B cell (primary cell): ENCODE measurements at regions not wholly inside any gene's neighbourhood (a gene's known extent, or its start where the extent isn't known, plus 50 kb on each side); places are given as distances from the start of the nearest gene placed in this dataset.

Source experiments
- ATAC-seq: fragments of 200-7000 bp; cut with Tn5 transposase; one replicate; pipeline ENCODE4 v1.10.0; 2021; ENCODE audit warnings: low read depth, mild to moderate bottlenecking, moderate number of reproducible peaks, moderate library complexity
- CTCF ChIA-PET: fragments of 350-600 bp; sonication (Branson Sonifier 250); formaldehyde crosslinking; loops from one replicate; lab custom pipeline; 2021; ENCODE audit warnings: antibody characterized with exemption, inconsistent platforms; lab: Charles Lee
- POLR2A ChIA-PET: fragments of 350-600 bp; sonication (Branson Sonifier 250); formaldehyde crosslinking; loops from one replicate; lab custom pipeline; 2021; ENCODE audit warnings: antibody characterized with exemption; lab: Charles Lee
- DNase-seq: peaks from one replicate; pipeline ENCODE4 v3.0.0; 2013
- H2AFZ ChIP-seq: 2 replicates; pipeline ENCODE4 v1.6.1; 2012; ENCODE audit warnings: mild to moderate bottlenecking, low read depth, low read length; ENCODE audit not compliant: insufficient read depth, poor library complexity, severe bottlenecking
- H3K27ac ChIP-seq, 2 donors: 1 replicate in 1 of 2; 2 replicates in 1 of 2; pipeline ENCODE4 v1.5.1; 2012 to 2013; ENCODE audit warnings: low read length in 2 of 2, mild to moderate bottlenecking in 2 of 2, moderate library complexity in 1 of 2
- H3K27me3 ChIP-seq, 4 experiments: fragments of 200-600 bp in 1 of 4; sonication (generic) in 1 of 4; replicated peaks in 1 of 4; 1 replicate in 2 of 4; 2 replicates in 2 of 4; pipeline versions ENCODE4 v1.6.1 to v1.7.0; 2013 to 2016; ENCODE audit warnings: low read length in 3 of 4, mild to moderate bottlenecking in 2 of 4, mixed read lengths in 1 of 4, moderate library complexity in 1 of 4; ENCODE audit not compliant: insufficient read depth in 4 of 4, control insufficient read depth in 3 of 4; ENCODE audit errors: control extremely low read depth in 1 of 4
- H3K36me3 ChIP-seq, 2 experiments: replicated peaks in 1 of 2; 1 replicate in 1 of 2; 2 replicates in 1 of 2; pipeline versions ENCODE4 v1.6.1 to v1.7.1; 2013; ENCODE audit warnings: low read length in 1 of 2; ENCODE audit not compliant: insufficient read depth in 2 of 2, control insufficient read depth in 1 of 2; ENCODE audit errors: control extremely low read depth in 1 of 2, extremely low read depth in 1 of 2
- H3K4me1 ChIP-seq, 2 donors: fragments of 200-600 bp in 1 of 2; sonication (generic) in 1 of 2; 1 replicate in 1 of 2; 2 replicates in 1 of 2; pipeline versions ENCODE4 v1.5.1 to v1.6.1; 2013 to 2017; ENCODE audit warnings: low read length in 2 of 2; ENCODE audit not compliant: control insufficient read depth in 2 of 2, insufficient read depth in 2 of 2
- H3K4me2 ChIP-seq: replicated peaks from 2 replicates; pipeline ENCODE3; 2012; ENCODE audit warnings: mild to moderate bottlenecking, low read depth, low read length; ENCODE audit not compliant: poor library complexity, severe bottlenecking
- H3K4me3 ChIP-seq, 5 experiments: fragments of 200-600 bp in 1 of 5; sonication (generic) in 1 of 5; 1 replicate in 3 of 5; 2 replicates in 2 of 5; pipeline versions ENCODE4 v1.5.1 to v1.7.0; 2011 to 2016; ENCODE audit warnings: low read length in 4 of 5, mild to moderate bottlenecking in 4 of 5, low read depth in 2 of 5, control low read depth in 1 of 5, moderate library complexity in 1 of 5; ENCODE audit not compliant: insufficient read depth in 1 of 5; ENCODE audit errors: control extremely low read depth in 1 of 5, extremely low read depth in 1 of 5
- H3K79me2 ChIP-seq: fragments of 200-600 bp; sonication (generic); one replicate; pipeline ENCODE4 v1.6.0; 2016; ENCODE audit warnings: low read length; ENCODE audit not compliant: control insufficient read depth, insufficient read depth
- H3K9ac ChIP-seq: fragments of 200-600 bp; sonication (generic); 2 replicates; pipeline ENCODE4 v1.6.1; 2017; ENCODE audit warnings: mild to moderate bottlenecking, low read length, moderate library complexity
- H3K9me3 ChIP-seq, 3 donors: one replicate each; pipeline versions ENCODE4 v1.6.1 to v1.7.1; 2013; ENCODE audit warnings: low read length in 2 of 3; ENCODE audit not compliant: control insufficient read depth in 2 of 3, insufficient read depth in 1 of 3; ENCODE audit errors: control extremely low read depth in 1 of 3
- H4K20me1 ChIP-seq: 2 replicates; pipeline ENCODE4 v1.6.0; 2012; ENCODE audit warnings: mild to moderate bottlenecking, low read length; ENCODE audit not compliant: insufficient read depth, control insufficient read depth, poor library complexity, severe bottlenecking
- H3K27ac Mint-ChIP-seq: one replicate; pipeline ENCODE4 v1.8.0; 2021; ENCODE audit warnings: mixed read lengths
- H3K27me3 Mint-ChIP-seq: one replicate; pipeline ENCODE4 v1.8.0; 2021; ENCODE audit warnings: mixed read lengths
- H3K4me1 Mint-ChIP-seq: one replicate; pipeline ENCODE4 v1.8.0; 2021; ENCODE audit warnings: mixed read lengths
- H3K4me3 Mint-ChIP-seq: one replicate; pipeline ENCODE4 v1.8.0; 2021; ENCODE audit warnings: mixed read lengths
- H3K9me3 Mint-ChIP-seq: one replicate; pipeline ENCODE4 v1.8.0; 2022; ENCODE audit warnings: mixed read lengths; ENCODE audit not compliant: insufficient read depth
- EZH2 ChIP-seq: IDR thresholded peaks from 2 replicates; pipeline ENCODE4 v1.6.1; 2012; ENCODE audit warnings: borderline replicate concordance, low read depth, mild to moderate bottlenecking, moderate library complexity, low read length; ENCODE audit not compliant: insufficient read depth, poor library complexity, severe bottlenecking
- WGBS: methylation state at CpG from one replicate; pipeline ENCODE4 v1.1.5; 2013; ENCODE audit warnings: missing lambda C conversion rate; ENCODE audit not compliant: insufficient coverage; 5-methylcytosine and 5-hydroxymethylcytosine counted together
- intact Hi-C: fragments of 100-400 bp; cut with micrococcal nuclease; formaldehyde crosslinking; loops from one replicate; pipeline ENCODE4 v1.10.0; 2022
- TF ChIP-seq, protein P1 (sequence below): fragments of 200-600 bp; IDR thresholded peaks from one replicate; pipeline ENCODE4 v1.8.0; 2022; ENCODE audit warnings: antibody characterized with exemption, mild to moderate bottlenecking

- Histone ChIP-seq H2AFZ (no peak overlapping the region), H3K4me3 (no peak overlapping the region), H3K4me1 (peaks cover 0 to 3% of the 10 kb centered on the region in 2 donors), H3K9me3 (peaks cover 0 to 10% (median 0%) of the 10 kb centered on the region in 3 donors), H3K79me2 (no peaks in the 10 kb centered on the region), H3K4me2 (no peak overlapping the region), H4K20me1 (no peaks in the 10 kb centered on the region), H3K27ac (no peak overlapping the region), H3K9ac (no peak overlapping the region), H3K27me3 (no peaks in the 10 kb centered on the region), H3K36me3 (no peaks in the 10 kb centered on the region)
- Mint-ChIP-seq H3K9me3 (no peaks in the 10 kb centered on the region), H3K27me3 (no peaks in the 10 kb centered on the region), H3K4me1 (no peaks in the 10 kb centered on the region), H3K4me3 (no peak overlapping the region), H3K27ac (no peak overlapping the region)
- ChIA-PET CTCF (no interaction called here), POLR2A (no interaction called here)
- DNase-seq (no peak), ATAC-seq (no peak)
- TF ChIP-seq, protein P1, sequence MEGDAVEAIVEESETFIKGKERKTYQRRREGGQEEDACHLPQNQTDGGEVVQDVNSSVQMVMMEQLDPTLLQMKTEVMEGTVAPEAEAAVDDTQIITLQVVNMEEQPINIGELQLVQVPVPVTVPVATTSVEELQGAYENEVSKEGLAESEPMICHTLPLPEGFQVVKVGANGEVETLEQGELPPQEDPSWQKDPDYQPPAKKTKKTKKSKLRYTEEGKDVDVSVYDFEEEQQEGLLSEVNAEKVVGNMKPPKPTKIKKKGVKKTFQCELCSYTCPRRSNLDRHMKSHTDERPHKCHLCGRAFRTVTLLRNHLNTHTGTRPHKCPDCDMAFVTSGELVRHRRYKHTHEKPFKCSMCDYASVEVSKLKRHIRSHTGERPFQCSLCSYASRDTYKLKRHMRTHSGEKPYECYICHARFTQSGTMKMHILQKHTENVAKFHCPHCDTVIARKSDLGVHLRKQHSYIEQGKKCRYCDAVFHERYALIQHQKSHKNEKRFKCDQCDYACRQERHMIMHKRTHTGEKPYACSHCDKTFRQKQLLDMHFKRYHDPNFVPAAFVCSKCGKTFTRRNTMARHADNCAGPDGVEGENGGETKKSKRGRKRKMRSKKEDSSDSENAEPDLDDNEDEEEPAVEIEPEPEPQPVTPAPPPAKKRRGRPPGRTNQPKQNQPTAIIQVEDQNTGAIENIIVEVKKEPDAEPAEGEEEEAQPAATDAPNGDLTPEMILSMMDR = no peak
- no peak for TF ChIP-seq EZH2
- intact Hi-C loops = no loop called here
These were observed 273.2 kb upstream of the MEF2C start for GRCh38 chr5:89156226-89156625.

DNA sequence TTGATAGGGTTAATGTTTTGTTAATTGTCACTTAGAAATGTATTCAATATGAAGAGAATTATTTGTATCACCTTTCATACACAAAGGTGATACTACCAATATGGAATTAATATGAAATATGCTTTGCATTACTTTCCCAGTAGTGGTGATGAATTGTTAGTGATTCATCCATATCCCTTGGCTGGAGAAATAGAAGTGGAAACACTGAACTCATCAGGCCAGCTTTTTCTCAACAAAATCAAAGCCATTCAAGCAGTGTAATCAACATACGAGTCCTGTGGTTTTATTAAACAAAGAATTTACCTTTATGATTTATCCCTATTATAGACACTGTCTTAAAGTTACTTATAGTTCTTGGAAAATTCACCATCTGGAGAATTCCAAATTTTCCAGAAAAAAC, 264.0 kb upstream of the MEF2C start:
- no peak overlapping the region for H3K27ac ChIP-seq
- H4K20me1 ChIP-seq = no peaks in the 10 kb centered on the region
- TF ChIP-seq EZH2 = no peak
- TF ChIP-seq, protein P1 = no peak
- no peak overlapping the region for H2AFZ ChIP-seq
- no peaks in the 10 kb centered on the region for H3K36me3 ChIP-seq
- intact Hi-C loops = no loop called here
- Mint-ChIP-seq H3K27me3 (no peaks in the 10 kb centered on the region), H3K9me3 (no peaks in the 10 kb centered on the region), H3K4me3 (no peak overlapping the region), H3K4me1 (no peaks in the 10 kb centered on the region), H3K27ac (no peak overlapping the region)
- peaks cover 0 to 3% (median 0%) of the 10 kb centered on the region in 3 donors for H3K9me3 ChIP-seq
- no CpG with 5 or more reads among the region's 1 CpG for WGBS
- no peaks in the 10 kb centered on the region for H3K4me1 ChIP-seq
- no peak overlapping the region for H3K4me2 ChIP-seq
- no peak overlapping the region for H3K9ac ChIP-seq
- H3K4me3 ChIP-seq = no peak overlapping the region
- ChIA-PET POLR2A (no interaction called here), CTCF (no interaction called here)
- H3K27me3 ChIP-seq = no peaks in the 10 kb centered on the region
- no peak for DNase-seq
- no peak for ATAC-seq
- H3K79me2 ChIP-seq = no peaks in the 10 kb centered on the region
